Dermis blood vessel endothelial cell (primary cell): ENCODE measurements at regions not wholly inside any gene's neighbourhood (a gene's known extent, or its start where the extent isn't known, plus 50 kb on each side); places are given as distances from the start of the nearest gene placed in this dataset.

Source experiments
- DNase-seq: peaks from one replicate; pipeline ENCODE4 v3.0.0; 2010

- peak; percentile 82 for DNase-seq
Observed at GRCh38 chr12:93135286-93136239, 206.5 kb upstream of the EEA1 start.

GRCh38 chr12:93136253-93137055 is 207.4 kb upstream of the EEA1 start:
- no peak for DNase-seq

GRCh38 chr12:93137656-93138612 is 208.8 kb upstream of the EEA1 start:
- peak; percentile 39 for DNase-seq

GRCh38 chr12:93139028-93139665 is 210.1 kb upstream of the EEA1 start:
- DNase-seq, result no peak

- DNase-seq, result no peak
Observed at GRCh38 chr12:93140325-93140724, 211.2 kb upstream of the EEA1 start.

GRCh38 chr12:93140801-93141200 is 211.7 kb upstream of the EEA1 start:
- DNase-seq, result no peak

- DNase-seq, result no peak
Observed at GRCh38 chr12:93142881-93143280, 213.8 kb upstream of the EEA1 start.

GRCh38 chr12:93144109-93144508 is 215.0 kb upstream of the EEA1 start:
- no peak for DNase-seq

- no peak for DNase-seq
Observed at GRCh38 chr12:93145086-93145485, 216.0 kb upstream of the EEA1 start.

- peak; percentile 57 for DNase-seq
Observed at GRCh38 chr12:93146263-93146939, 217.3 kb upstream of the EEA1 start.

- DNase-seq, result no peak
Observed at GRCh38 chr12:93146970-93147369, 217.9 kb upstream of the EEA1 start.

- no peak for DNase-seq
Observed at GRCh38 chr12:93148412-93148811, 219.3 kb upstream of the EEA1 start.

- no peak for DNase-seq
Observed at GRCh38 chr12:93149229-93149628, 220.1 kb upstream of the EEA1 start.

- DNase-seq, result no peak
Observed at GRCh38 chr12:93151079-93151762, 222.1 kb upstream of the EEA1 start.

- no peak for DNase-seq
Observed at GRCh38 chr12:93152617-93153016, 223.5 kb upstream of the EEA1 start.

- no peak for DNase-seq
Observed at GRCh38 chr12:93153321-93153720, 224.2 kb upstream of the EEA1 start.

GRCh38 chr12:93154096-93154728 is 223.5 kb upstream of the NUDT4 start:
- no peak for DNase-seq

- DNase-seq, result no peak
Observed at GRCh38 chr12:93154753-93155480, 222.8 kb upstream of the NUDT4 start.

GRCh38 chr12:93156086-93156716 is 221.5 kb upstream of the NUDT4 start:
- DNase-seq, result no peak
